IPS-NIHi7 (cell line): ENCODE measurements at regions not wholly inside any gene's neighbourhood (a gene's known extent, or its start where the extent isn't known, plus 50 kb on each side); places are given as distances from the start of the nearest gene placed in this dataset.
"Not testable (repeated sequence)": the region's sequence is repeated elsewhere in the genome, so short reads cannot be mapped to it uniquely, and the experiment has no call there.

ENCODE experiments used
- DNase-seq: peaks from one replicate; pipeline ENCODE4 v3.0.0; 2012; ENCODE audit warnings: mixed read lengths; ENCODE audit errors: extremely low spot score

GRCh38 chr5:52015760-52016159 is 632.5 kb downstream of the ISL1 start:
- DNase-seq: no peak

- DNase-seq: no peak
Observed at GRCh38 chr5:52017567-52017966, 634.3 kb downstream of the ISL1 start.

DNA sequence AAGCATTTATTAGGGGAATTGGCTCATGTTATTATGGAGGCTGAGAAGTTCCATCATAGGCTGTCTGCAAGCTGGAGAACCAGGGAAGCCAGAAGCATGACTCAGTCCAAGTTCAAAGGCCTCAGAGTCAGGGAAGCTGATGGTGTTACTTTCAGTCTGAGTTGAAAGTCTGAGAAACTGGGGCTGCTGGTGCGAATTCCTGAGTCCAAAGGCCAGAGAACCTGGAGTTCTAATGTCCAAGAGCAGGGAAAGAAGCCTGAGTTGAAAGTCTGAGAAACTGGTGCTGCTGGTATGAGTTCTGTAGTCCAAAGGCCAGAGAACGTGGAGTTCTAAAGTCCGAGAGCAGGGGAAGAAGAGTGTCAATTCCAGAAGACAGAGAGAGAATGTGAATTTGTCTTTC is 641.1 kb downstream of the ISL1 start:
- DNase-seq: no peak

DNA sequence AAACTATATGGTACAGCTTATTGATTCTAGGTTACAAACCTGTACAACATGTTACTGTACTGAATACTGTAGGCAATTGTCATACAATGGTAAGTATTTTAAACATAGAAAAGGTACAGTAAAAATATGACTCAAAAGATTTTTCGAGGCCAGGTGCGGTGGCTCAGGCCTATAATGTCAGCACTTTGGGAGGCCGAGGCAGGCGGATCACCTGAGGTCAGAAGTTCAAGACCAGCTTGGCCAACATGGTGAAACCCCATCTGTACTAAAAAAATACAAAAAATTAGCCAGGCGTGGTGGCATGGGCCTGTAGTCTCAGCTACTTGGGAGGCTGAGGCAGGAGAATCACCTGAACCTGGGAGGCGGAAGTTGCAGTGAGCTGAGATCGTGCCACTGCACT is 646.6 kb downstream of the ISL1 start:
- not testable (repeated sequence) for DNase-seq

- DNase-seq: no peak
Observed at GRCh38 chr5:52041842-52042241, 658.6 kb downstream of the ISL1 start.

- DNase-seq: no peak
Observed at GRCh38 chr5:52043137-52043536, 659.9 kb downstream of the ISL1 start.

DNA sequence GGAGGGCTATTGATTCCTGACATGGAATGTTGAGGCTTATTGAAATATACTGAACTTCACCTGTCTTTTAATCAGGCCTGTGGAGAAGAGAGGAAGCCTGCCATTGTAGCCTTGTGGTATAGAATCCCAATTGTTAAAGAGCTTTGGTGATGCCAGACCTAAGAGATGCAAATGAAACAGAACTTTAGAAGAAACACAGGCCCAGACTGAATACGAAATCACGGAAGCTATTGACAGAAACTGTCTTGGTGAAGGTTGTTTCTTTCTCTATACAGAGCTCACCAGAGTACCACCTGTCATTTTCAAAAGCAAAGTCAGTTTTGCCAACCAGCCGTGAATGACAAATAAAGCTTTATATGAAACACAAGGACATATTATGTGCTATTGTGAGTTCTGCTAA is 660.3 kb downstream of the ISL1 start:
- no peak for DNase-seq

DNA sequence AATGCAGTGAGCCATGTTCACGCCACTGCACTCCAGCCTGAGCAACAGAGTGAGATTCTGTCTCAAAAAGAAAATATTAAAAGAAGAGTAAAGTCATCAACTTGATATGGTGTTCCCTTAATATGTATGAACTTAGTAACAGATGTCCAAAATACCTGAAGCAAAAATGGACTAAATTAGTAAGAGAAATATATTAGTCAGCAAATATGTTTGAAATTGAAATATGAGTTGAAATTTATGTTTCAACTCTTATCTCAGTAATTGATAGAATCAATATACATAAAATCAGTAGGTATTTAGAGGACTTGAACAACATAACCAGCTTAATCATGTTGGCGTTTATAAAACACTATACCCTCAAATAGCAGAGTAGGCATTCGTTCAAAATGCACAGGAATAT is 668.5 kb downstream of the ISL1 start:
- no peak for DNase-seq

DNA sequence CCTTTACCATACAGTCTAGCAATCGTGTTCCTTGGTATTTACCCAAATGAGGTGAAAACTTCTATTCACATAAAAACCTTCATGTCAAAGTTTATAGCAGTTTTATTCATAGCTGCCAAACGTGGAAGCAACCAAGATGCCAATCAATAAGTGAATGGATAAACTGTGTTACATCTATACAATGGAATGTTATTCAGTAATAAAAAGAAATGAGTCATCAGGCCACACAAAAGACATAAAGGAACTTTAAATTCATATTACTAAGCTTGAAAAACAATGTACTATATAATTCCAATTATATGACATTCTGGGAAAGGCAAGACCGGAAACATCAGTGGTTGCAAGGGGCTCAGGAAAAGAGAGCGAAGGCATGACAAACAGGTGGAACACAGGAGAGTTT is 679.9 kb downstream of the ISL1 start:
- DNase-seq: no peak

GRCh38 chr5:52065182-52065581 is 681.9 kb downstream of the ISL1 start:
- DNase-seq: no peak

DNA sequence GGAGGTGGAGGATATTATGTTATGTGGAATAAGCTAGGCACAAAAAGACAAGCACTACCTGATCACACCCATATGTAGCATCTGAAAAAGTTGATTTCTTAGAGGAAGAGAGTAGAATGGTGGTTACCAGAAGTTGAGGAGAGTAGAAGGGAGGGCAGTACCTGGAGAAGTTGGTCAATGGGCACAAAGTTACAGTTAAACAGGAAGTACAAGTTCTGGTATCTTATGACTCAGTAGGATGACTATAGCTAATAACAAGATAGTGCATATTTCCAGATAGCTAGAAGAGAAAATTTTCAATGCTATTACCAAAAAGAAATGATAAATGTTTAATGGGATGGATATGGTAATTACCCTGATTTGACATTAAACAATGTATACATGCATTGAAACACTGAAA is 686.7 kb downstream of the ISL1 start:
- DNase-seq: no peak

DNA sequence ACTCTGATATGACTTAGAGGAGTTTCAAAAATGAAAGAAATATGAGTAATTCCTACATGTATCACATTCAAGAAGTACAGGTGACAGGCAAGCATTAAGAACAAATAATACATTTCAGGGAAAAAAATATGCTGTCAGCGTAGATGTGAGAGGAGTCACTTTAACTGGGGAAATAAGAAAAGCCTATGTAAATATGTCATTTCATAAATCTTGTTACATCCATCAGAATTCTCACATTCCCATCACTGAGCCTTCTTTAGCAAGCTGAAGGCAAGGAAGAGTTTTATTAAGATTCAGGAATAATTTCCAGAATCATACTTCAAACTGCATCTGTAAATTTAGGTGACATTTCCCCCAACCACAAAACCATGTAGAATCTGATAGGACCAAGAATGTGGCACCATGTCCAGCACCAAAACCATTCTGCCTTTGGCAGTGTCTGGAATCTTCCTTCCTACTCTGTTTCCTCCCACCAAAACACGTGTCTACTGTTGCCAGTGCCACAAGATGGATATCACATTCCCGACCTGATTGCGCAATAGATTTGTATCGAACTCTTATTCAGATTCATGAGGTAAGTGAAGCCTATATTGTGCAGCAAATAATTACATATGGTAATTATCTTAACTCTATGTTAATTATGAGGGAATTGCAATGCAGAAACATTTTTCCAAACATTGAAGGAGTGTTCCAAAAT is 690.9 kb downstream of the ISL1 start:
- no peak for DNase-seq

GRCh38 chr5:52077941-52078815 is 694.9 kb downstream of the ISL1 start:
- peak; percentile 13 for DNase-seq

GRCh38 chr5:52102311-52102710 is 685.4 kb upstream of the ITGA1 start:
- not testable (repeated sequence) for DNase-seq

DNA sequence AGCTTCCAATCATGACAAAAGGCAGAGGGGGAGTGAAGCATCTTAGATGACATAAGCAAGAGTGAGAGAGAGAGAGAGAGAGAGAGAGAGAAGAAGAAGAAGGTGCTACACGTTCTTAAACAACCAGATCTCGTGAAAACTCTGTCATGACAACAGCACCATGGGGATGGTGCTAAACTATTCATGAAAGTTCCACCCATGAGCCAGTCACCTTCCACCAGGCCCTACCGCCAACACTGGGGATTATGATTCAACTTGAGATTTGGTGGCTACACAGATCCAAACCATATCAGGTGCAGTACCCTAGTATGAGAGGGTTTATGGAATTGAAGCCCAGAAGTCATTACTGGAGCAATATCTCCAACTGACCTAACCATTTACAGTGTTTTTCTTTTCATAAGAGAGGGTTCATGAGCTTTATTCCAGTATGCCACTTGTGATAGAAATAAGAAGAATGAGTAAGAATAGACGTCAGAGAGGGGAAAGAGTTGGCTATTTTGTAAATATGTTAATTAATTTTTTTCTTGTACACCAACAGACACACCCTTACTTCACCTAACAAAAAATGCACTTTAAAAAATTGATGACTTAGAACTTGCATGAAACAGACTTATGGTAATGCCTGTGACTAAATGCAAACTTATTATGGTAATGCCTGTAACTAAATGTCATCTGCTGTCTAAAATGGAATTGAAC is 680.4 kb upstream of the ITGA1 start:
- DNase-seq: no peak

DNA sequence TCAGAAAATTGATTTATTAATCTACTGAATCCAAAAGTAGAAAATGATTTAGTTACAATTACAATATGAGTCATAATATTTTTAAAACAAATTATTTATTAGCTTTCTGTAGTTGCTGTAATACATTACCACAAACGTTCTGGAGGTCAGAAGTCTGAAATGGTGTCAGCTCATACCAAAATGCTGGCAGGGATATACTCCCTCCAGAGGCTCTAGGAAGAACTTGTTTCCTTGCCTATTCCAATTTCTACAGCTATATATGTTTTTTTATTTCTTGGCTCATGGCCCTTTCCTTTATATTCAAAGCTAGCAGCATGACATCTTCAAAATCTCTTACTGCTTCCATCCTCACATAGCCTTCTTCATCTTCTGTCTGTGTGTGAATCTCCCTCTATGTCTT is 667.9 kb upstream of the ITGA1 start:
- DNase-seq: peak; percentile 10

- no peak for DNase-seq
Observed at GRCh38 chr5:52132053-52132452, 655.7 kb upstream of the ITGA1 start.

DNA sequence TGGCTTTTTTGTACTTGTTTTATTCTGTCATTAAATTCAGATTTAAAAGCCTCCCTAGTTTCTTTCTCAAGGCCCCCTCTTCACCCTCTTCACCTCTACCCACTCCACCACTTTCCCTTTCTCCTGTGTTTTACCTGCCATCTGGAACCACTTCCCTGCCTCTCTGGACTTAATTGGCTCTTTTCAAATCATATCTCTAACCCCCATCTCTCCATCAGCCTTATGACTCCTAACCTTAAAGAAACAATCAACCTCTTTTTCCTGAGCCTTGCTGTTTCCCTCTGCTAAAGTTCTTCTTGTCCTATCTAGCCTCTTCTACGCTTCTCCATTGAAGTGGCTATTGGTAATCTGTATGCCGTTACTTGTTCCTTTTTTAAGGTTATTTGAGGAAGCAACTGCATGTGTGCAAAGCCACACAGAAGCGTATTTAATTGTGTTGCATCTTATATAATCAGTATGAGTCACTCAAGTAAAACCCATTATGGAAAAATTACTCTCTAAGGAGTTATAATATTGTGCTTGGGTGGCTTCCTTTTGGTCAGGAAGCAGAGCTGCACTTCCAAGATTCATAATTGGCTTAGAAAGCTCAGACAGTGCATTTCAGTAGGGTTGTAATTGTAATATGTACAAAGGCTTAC is 653.6 kb upstream of the ITGA1 start:
- no peak for DNase-seq

DNA sequence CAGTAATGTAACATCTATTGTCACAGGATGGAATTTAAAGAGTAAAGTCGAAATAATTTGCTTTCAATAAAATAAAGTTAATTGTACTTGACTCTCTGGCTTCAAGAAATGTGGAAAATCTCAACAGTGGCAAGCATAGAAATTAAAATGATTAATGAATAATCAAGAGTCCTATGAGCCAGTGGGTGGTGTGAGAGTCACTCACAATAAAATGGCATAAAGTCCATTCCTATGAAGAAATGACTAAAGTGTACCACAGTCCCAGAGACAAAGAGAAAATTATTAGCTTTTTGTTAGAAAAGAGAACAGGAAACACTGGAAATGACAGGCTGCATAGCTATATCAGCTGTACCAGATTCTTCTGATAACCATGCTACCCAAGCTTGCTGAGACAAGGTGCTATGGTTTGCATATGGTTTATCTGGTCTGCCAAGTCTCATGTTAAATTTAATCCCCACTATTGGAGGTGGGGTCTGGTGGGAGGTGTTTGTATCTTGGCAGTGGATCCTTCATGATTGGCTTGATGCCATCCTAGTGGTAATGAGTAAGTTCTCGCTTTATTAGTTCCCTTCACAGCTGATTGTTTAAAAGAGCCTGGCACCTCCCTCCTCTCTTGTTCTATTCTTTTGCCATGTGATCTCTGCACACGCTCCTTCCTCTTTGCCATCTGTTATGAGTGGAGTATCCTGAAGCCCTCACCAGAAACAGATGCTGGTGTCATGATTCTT is 647.7 kb upstream of the ITGA1 start:
- no peak for DNase-seq

DNA sequence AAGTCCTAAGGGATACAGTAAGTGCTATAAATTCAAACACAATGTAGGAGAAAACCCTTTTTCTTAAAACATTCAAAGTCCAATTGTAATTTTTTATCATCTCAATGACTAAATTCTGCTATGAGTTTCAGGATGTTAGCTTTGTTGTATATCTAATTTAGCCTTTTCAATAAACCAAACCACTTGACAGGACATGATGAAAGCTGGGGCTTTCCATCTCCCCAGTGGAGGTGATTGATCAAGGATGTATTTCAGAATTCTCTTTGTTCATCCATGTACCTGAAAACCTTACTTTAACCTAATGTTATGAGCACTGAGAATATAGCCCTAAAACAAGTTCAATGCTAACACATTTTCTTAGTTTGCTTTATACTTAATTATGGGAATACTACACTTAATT is 639.0 kb upstream of the ITGA1 start:
- DNase-seq: no peak

GRCh38 chr5:52150501-52150900 is 637.2 kb upstream of the ITGA1 start:
- no peak for DNase-seq
